Inflammatory macrophage treated with lipopolysaccharide for 4 hours (primary cell): ENCODE measurements at regions not wholly inside any gene's neighbourhood (a gene's known extent, or its start where the extent isn't known, plus 50 kb on each side); places are given as distances from the start of the nearest gene placed in this dataset.
A peak's percentile ranks its signal among the peaks of the same experiment; 100 is the strongest.

Source experiments
- DNase-seq: peaks from one replicate; pipeline ENCODE4 v3.0.0-alpha.2; 2020

GRCh38 chr14:29222671-29223268 is 456.2 kb downstream of the FOXG1 start:
- peak; percentile 0 for DNase-seq

- no peak for DNase-seq
Observed at GRCh38 chr14:29223947-29224346, 457.4 kb downstream of the FOXG1 start.

- DNase-seq = no peak
Observed at GRCh38 chr14:29227631-29228030, 461.0 kb downstream of the FOXG1 start.

GRCh38 chr14:29232153-29232552 is 465.6 kb downstream of the FOXG1 start:
- no peak for DNase-seq

- no peak for DNase-seq
Observed at GRCh38 chr14:29232711-29233110, 466.1 kb downstream of the FOXG1 start.

GRCh38 chr14:29233188-29233587 is 466.6 kb downstream of the FOXG1 start:
- no peak for DNase-seq

GRCh38 chr14:29235991-29236390 is 469.4 kb downstream of the FOXG1 start:
- no peak for DNase-seq

GRCh38 chr14:29236401-29236800 is 469.8 kb downstream of the FOXG1 start:
- no peak for DNase-seq

GRCh38 chr14:29236848-29237247 is 470.3 kb downstream of the FOXG1 start:
- no peak for DNase-seq

GRCh38 chr14:29240066-29240465 is 473.5 kb downstream of the FOXG1 start:
- no peak for DNase-seq

- DNase-seq = no peak
Observed at GRCh38 chr14:29242755-29243754, 476.5 kb downstream of the FOXG1 start.

GRCh38 chr14:29255692-29256091 is 489.1 kb downstream of the FOXG1 start:
- no peak for DNase-seq

GRCh38 chr14:29262979-29263378 is 496.4 kb downstream of the FOXG1 start:
- DNase-seq = no peak

GRCh38 chr14:29264865-29265264 is 498.3 kb downstream of the FOXG1 start:
- DNase-seq = no peak

- no peak for DNase-seq
Observed at GRCh38 chr14:29265852-29266251, 499.3 kb downstream of the FOXG1 start.

GRCh38 chr14:29271669-29272068 is 505.1 kb downstream of the FOXG1 start:
- no peak for DNase-seq

GRCh38 chr14:29273513-29273912 is 506.9 kb downstream of the FOXG1 start:
- no peak for DNase-seq

GRCh38 chr14:29274890-29275596 is 508.5 kb downstream of the FOXG1 start:
- no peak for DNase-seq

- DNase-seq = no peak
Observed at GRCh38 chr14:29278301-29279263, 512.0 kb downstream of the FOXG1 start.

GRCh38 chr14:29282169-29282568 is 515.6 kb downstream of the FOXG1 start:
- no peak for DNase-seq

- DNase-seq = no peak
Observed at GRCh38 chr14:29290441-29290840, 523.9 kb downstream of the FOXG1 start.

- DNase-seq = no peak
Observed at GRCh38 chr14:29299372-29299771, 532.8 kb downstream of the FOXG1 start.
